ENCODE measurements at regions not wholly inside any gene's neighbourhood (a gene's known extent, or its start where the extent isn't known, plus 50 kb on each side); places are given as distances from the start of the nearest gene placed in this dataset.

- DNase-seq (ENCODE audit: low read depth) = no peak
- no peak for TF ChIP-seq CTCF (IDR thresholded peaks at IDR 0.05; ENCODE audit: insufficient read depth, low read length)
Measured at GRCh38 chr5:68995845-68996545, 97.8 kb upstream of the SLC30A5 start.

GRCh38 chr5:68999181-68999580 is 94.6 kb upstream of the SLC30A5 start:
- no peak for DNase-seq (ENCODE audit: low read depth)
- H3K4me3 ChIP-seq (ENCODE audit: low read depth, low read length) = no peak overlapping the region
- no peak for TF ChIP-seq CTCF (IDR thresholded peaks at IDR 0.05; ENCODE audit: insufficient read depth, low read length)

More at GRCh38 chr5:68995845-68996545, 97.8 kb upstream of the SLC30A5 start:
- H3K4me3 ChIP-seq (ENCODE audit: low read depth, low read length) = no peak overlapping the region

- TF ChIP-seq CTCF (IDR thresholded peaks at IDR 0.05; ENCODE audit: insufficient read depth, low read length) = no peak
- H3K4me3 ChIP-seq (ENCODE audit: low read depth, low read length) = no peak overlapping the region
- DNase-seq (ENCODE audit: low read depth) = no peak
Measured at GRCh38 chr5:69000216-69000919, 93.4 kb upstream of the SLC30A5 start.

GRCh38 chr5:69000949-69001348 is 92.9 kb upstream of the SLC30A5 start:
- no peak for TF ChIP-seq CTCF (IDR thresholded peaks at IDR 0.05; ENCODE audit: insufficient read depth, low read length)
- no peak for DNase-seq (ENCODE audit: low read depth)
- no peak overlapping the region for H3K4me3 ChIP-seq (ENCODE audit: low read depth, low read length)

GRCh38 chr5:69001627-69002026 is 92.2 kb upstream of the SLC30A5 start:
- no peak for TF ChIP-seq CTCF (IDR thresholded peaks at IDR 0.05; ENCODE audit: insufficient read depth, low read length)
- no peak overlapping the region for H3K4me3 ChIP-seq (ENCODE audit: low read depth, low read length)
- DNase-seq (ENCODE audit: low read depth) = no peak

- no peak overlapping the region for H3K4me3 ChIP-seq (ENCODE audit: low read depth, low read length)
- TF ChIP-seq CTCF (IDR thresholded peaks at IDR 0.05; ENCODE audit: insufficient read depth, low read length) = no peak
- DNase-seq (ENCODE audit: low read depth) = no peak
Measured at GRCh38 chr5:69004127-69004526, 89.7 kb upstream of the SLC30A5 start.

Measured in fibroblast of the aortic adventitia (primary cell).